ENCODE measurements at regions not wholly inside any gene's neighbourhood (a gene's known extent, or its start where the extent isn't known, plus 50 kb on each side); places are given as distances from the start of the nearest gene placed in this dataset.
A peak's percentile ranks its signal among the peaks of the same experiment; 100 is the strongest.

DNA sequence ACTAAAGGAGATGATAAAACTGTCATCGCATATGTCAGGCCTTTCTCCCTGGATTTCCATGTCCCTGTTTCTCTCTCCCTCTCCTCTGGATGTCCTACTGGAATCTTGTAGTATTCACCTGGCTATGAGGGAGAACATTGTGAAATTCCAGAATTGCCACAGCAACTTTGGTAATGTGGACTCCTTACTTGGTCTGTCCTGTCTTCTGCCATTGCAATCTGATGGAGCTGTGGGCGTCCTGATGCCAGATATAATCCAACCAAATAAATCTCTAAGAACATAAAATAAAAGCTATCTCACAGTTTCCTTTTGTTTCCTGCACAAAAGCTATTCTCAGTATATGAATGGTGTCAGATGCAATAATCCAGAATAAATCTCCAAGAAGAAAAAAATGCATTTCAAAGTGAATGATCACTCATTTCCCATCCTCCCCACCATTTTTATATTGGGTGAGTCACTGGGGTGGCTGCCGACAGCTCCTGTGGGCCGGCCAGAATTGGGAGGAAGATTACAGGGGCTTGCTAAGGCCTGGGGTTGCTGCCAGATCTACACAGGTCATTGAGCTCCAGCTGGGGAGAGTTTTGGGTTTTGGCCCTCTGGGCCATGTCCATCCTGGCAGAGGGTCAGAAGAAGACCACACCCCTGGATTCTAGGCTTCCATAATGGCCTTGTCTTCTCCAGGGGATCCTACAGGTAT, 160.7 kb upstream of the PITX1 start:
- ChIA-PET POLR2A (no interaction called here), CTCF (interaction anchor here (0.9 to 2.4 kb wide), 7 partner anchors 9 to 231 kb away, joined by 3 to 11 read pairs (median 3); no protein-coding TSS in a partner anchor)
- Histone ChIP-seq H3K9ac (replicated peaks; ENCODE audit: extremely low read depth, insufficient read depth, low read length) (no peak overlapping the region), H3K4me1 (ENCODE audit: control insufficient read depth, extremely low read depth, insufficient read depth, low read length) (peaks cover 17% of the 10 kb centered on the region), H4K20me1 (replicated peaks; ENCODE audit: control insufficient read depth, extremely low read depth, insufficient read depth, low read length) (no peaks in the 10 kb centered on the region), H3K4me2 (ENCODE audit: insufficient read depth, low read length) (no peak overlapping the region), H3K27ac (ENCODE audit: insufficient read depth, low read depth, low read length) (no peak overlapping the region), H3K36me3 (ENCODE audit: control insufficient read depth in 2 of 2, extremely low read depth in 1 of 2, insufficient read depth in 2 of 2, low read length in 2 of 2) (no peaks in the 10 kb centered on the region), H3K9me3 (replicated peaks; ENCODE audit: control insufficient read depth, insufficient read depth, low read length) (no peaks in the 10 kb centered on the region), H3K9me1 (replicated peaks; ENCODE audit: control insufficient read depth, extremely low read depth, insufficient read depth, low read length) (no peaks in the 10 kb centered on the region), H3K27me3 (ENCODE audit: control insufficient read depth in 2 of 2, insufficient read depth in 2 of 2, low read length in 2 of 2) (peaks cover 2 to 4% of the 10 kb centered on the region in 2 experiments), H2AFZ (ENCODE audit: low read depth, low read length) (no peak overlapping the region), H3K4me3 (replicated peaks in 1 of 3; ENCODE audit: insufficient read depth in 1 of 3, low read depth in 1 of 3, low read length in 3 of 3) (no peak overlapping the region), H3K79me2 (ENCODE audit: control insufficient read depth, insufficient read depth, low read length) (no peaks in the 10 kb centered on the region)
- no peak for DNase-seq (ENCODE audit: low read depth, low spot score)
- intact Hi-C loops (cut with micrococcal nuclease) (loop anchor here (5.0 kb wide), 2 partner anchors 152 to 167 kb away; no protein-coding TSS in a partner anchor), dilution Hi-C loops (cut with MboI; ENCODE audit: extremely low pct_ligation_motif_present, low sequenced_read_pairs) (no loop called here)
- no peak for FAIRE-seq
- no TSS peak for BruUV-seq (replicated peaks)
- TF ChIP-seq JUN (IDR thresholded peaks at IDR 0.05; ENCODE audit: borderline replicate concordance, insufficient read depth, insufficient read length, low read depth) (no peak), FOS (IDR thresholded peaks at IDR 0.05; ENCODE audit: borderline replicate concordance, insufficient read depth, low read length) (peak; percentile 37)

DNA sequence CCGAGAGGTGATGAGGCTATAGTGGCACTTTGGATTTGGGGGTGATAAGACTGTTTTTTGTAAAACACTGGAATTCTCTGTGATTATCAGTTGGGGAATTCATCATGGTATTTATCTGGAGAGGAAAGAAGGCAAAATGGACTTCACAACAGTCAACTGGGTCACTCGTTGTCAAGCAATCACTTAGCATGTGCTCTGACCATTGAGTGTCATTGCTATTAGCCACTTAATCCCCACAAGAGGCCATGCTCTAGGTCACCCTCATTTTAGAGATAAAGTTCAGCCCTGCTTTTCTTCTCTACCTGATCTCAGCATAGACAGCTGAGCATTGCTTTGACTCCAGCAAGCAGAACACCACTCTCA, 160.1 kb upstream of the PITX1 start:
- H3K4me3 ChIP-seq (replicated peaks in 1 of 3; ENCODE audit: insufficient read depth in 1 of 3, low read depth in 1 of 3, low read length in 3 of 3): no peak overlapping the region
- H4K20me1 ChIP-seq (replicated peaks; ENCODE audit: control insufficient read depth, extremely low read depth, insufficient read depth, low read length): no peaks in the 10 kb centered on the region
- intact Hi-C loops (cut with micrococcal nuclease) (loop anchor here (5.0 kb wide), 2 partner anchors 152 to 167 kb away; no protein-coding TSS in a partner anchor), dilution Hi-C loops (cut with MboI; ENCODE audit: extremely low pct_ligation_motif_present, low sequenced_read_pairs) (no loop called here)
- FAIRE-seq: no peak
- POLR2A ChIA-PET: interaction anchor here (0.8 kb wide), 1 partner anchor 15 kb away, joined by 3 read pairs; no protein-coding TSS in a partner anchor
- TF ChIP-seq MYC (IDR thresholded peaks at IDR 0.05; ENCODE audit: low read depth, low read length): no peak
- DNase-seq (ENCODE audit: low read depth, low spot score): no peak
- no peaks in the 10 kb centered on the region for H3K79me2 ChIP-seq (ENCODE audit: control insufficient read depth, insufficient read depth, low read length)
- peaks cover 2 to 9% of the 10 kb centered on the region in 2 experiments for H3K27me3 ChIP-seq (ENCODE audit: control insufficient read depth in 2 of 2, insufficient read depth in 2 of 2, low read length in 2 of 2)
- no peaks in the 10 kb centered on the region for H3K36me3 ChIP-seq (ENCODE audit: control insufficient read depth in 2 of 2, extremely low read depth in 1 of 2, insufficient read depth in 2 of 2, low read length in 2 of 2)
- H2AFZ ChIP-seq (ENCODE audit: low read depth, low read length): no peak overlapping the region
- CTCF ChIA-PET: interaction anchor here (0.7 to 2.4 kb wide), 13 partner anchors 9 to 232 kb away, joined by 3 to 11 read pairs (median 3); no protein-coding TSS in a partner anchor
- no TSS peak for BruUV-seq (replicated peaks)
- peak overlapping the region; percentile 25 for H3K27ac ChIP-seq (ENCODE audit: insufficient read depth, low read depth, low read length)
- no peaks in the 10 kb centered on the region for H3K9me1 ChIP-seq (replicated peaks; ENCODE audit: control insufficient read depth, extremely low read depth, insufficient read depth, low read length)
- peaks cover 17% of the 10 kb centered on the region for H3K4me1 ChIP-seq (ENCODE audit: control insufficient read depth, extremely low read depth, insufficient read depth, low read length)
- no peaks in the 10 kb centered on the region for H3K9me3 ChIP-seq (replicated peaks; ENCODE audit: control insufficient read depth, insufficient read depth, low read length)
- H3K9ac ChIP-seq (replicated peaks; ENCODE audit: extremely low read depth, insufficient read depth, low read length): no peak overlapping the region
- peak overlapping the region; percentile 52 for H3K4me2 ChIP-seq (ENCODE audit: insufficient read depth, low read length)
